HepG2 (cell line): ENCODE measurements at regions not wholly inside any gene's neighbourhood (a gene's known extent, or its start where the extent isn't known, plus 50 kb on each side); places are given as distances from the start of the nearest gene placed in this dataset.

Experiments
- CREM ChIP-seq, 2 experiments: sonication (generic) in 1 of 2; formaldehyde crosslinking in 1 of 2; IDR thresholded peaks; 2 replicates each; pipeline versions ENCODE4 v1.4.0 to v1.6.1; 2016 to 2020; ENCODE audit warnings: antibody characterized with exemption in 1 of 2, mild to moderate bottlenecking in 1 of 2, missing genetic modification reagents in 1 of 2
- FIP1L1 ChIP-seq: fragments of 200-400 bp; formaldehyde crosslinking; IDR thresholded peaks from 2 replicates; pipeline ENCODE4 v1.6.1; 2018; ENCODE audit warnings: low read depth, mild to moderate bottlenecking, low read length, moderate library complexity, borderline replicate concordance; ENCODE audit not compliant: insufficient read depth
- KLF16 ChIP-seq, 2 experiments: sonication (generic) in 1 of 2; formaldehyde crosslinking in 1 of 2; IDR thresholded peaks; 2 replicates each; pipeline versions ENCODE4 v1.6.1 to v1.8.0; 2016 to 2023; ENCODE audit warnings: missing genetic modification reagents in 2 of 2, missing compliant biosample characterization in 1 of 2
- NPAS2 ChIP-seq: sonication (generic); formaldehyde crosslinking; IDR thresholded peaks from 2 replicates; pipeline ENCODE4 v1.8.0; 2022; ENCODE audit warnings: mild to moderate bottlenecking, missing genetic modification reagents, borderline replicate concordance
- POLR2A ChIP-seq, 2 experiments: IDR thresholded peaks; 2 replicates each; pipeline ENCODE4 v1.6.1; 2011; ENCODE audit warnings: low read depth in 2 of 2, low read length in 2 of 2, mild to moderate bottlenecking in 1 of 2, moderate library complexity in 1 of 2; ENCODE audit not compliant: insufficient read depth in 1 of 2
- POLR2AphosphoS5 ChIP-seq: IDR thresholded peaks from 2 replicates; pipeline ENCODE4 v1.6.1; 2012; ENCODE audit warnings: low read depth, low read length
- RAD21 ChIP-seq: fragments of 450-650 bp; formaldehyde crosslinking; IDR thresholded peaks from 2 replicates; pipeline ENCODE4 v1.5.0; 2020; ENCODE audit warnings: mild to moderate bottlenecking
- SMC3 ChIP-seq: IDR thresholded peaks from 2 replicates; pipeline ENCODE4 v1.6.1; 2011; ENCODE audit warnings: low read length, improper control_type of control experiment
- TEAD2 ChIP-seq: sonication (generic); formaldehyde crosslinking; IDR thresholded peaks from 2 replicates; pipeline ENCODE4 v1.9.0; 2021; ENCODE audit warnings: missing genetic modification reagents
- ZNF138 ChIP-seq: sonication (generic); formaldehyde crosslinking; IDR thresholded peaks from 2 replicates; pipeline ENCODE4 v1.5.0; 2020; ENCODE audit warnings: mild to moderate bottlenecking, low read depth, missing genetic modification reagents
- TF ChIP-seq, protein P1 (sequence below): sonication (generic); formaldehyde crosslinking; IDR thresholded peaks from 2 replicates; pipeline ENCODE4 v1.5.0; 2020; ENCODE audit warnings: mild to moderate bottlenecking, missing genetic modification reagents, moderate library complexity

DNA sequence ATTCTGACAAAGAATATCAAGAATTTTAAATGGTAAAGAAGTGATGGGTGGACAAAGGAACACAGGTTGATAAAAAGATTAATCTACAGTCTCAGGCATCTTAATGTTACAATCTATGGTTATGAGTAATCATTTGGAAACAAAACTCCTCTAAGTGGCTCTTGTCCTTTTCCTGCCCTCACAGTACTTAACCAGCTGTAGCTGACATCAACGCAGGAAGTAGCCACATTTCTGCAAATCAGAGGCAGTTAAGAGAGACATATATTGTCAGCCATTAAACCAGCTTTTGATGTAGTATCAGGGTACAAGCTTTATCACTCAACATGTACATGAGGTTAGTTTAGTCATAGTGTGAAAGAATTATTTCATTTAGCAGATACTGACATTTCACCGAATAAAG lies 244.6 kb downstream of the NR4A2 start:
- TF ChIP-seq SMC3 (no peak), RAD21 (CRISPR knock-in tag) (no peak), POLR2AphosphoS5 (no peak), ZNF138 (CRISPR knock-in tag) (no peak), FIP1L1 (no peak), CREM (IDR thresholded peaks at IDR 0.05) (no peak), CREM (CRISPR knock-in tag; IDR thresholded peaks at IDR 0.05) (no peak), KLF16 (CRISPR knock-in tag; IDR thresholded peaks at IDR 0.05) (no peak), NPAS2 (CRISPR knock-in tag) (no peak), TEAD2 (CRISPR knock-in tag) (no peak), POLR2A (IDR thresholded peaks at IDR 0.05; ENCODE audit: insufficient read depth in 1 of 2, low read depth in 2 of 2, low read length in 2 of 2) (no peak)
- TF ChIP-seq, protein P1, sequence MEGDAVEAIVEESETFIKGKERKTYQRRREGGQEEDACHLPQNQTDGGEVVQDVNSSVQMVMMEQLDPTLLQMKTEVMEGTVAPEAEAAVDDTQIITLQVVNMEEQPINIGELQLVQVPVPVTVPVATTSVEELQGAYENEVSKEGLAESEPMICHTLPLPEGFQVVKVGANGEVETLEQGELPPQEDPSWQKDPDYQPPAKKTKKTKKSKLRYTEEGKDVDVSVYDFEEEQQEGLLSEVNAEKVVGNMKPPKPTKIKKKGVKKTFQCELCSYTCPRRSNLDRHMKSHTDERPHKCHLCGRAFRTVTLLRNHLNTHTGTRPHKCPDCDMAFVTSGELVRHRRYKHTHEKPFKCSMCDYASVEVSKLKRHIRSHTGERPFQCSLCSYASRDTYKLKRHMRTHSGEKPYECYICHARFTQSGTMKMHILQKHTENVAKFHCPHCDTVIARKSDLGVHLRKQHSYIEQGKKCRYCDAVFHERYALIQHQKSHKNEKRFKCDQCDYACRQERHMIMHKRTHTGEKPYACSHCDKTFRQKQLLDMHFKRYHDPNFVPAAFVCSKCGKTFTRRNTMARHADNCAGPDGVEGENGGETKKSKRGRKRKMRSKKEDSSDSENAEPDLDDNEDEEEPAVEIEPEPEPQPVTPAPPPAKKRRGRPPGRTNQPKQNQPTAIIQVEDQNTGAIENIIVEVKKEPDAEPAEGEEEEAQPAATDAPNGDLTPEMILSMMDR (CRISPR knock-in tag), result no peak
